Upper lobe of left lung (tissue), 4 donors: ENCODE measurements at regions not wholly inside any gene's neighbourhood (a gene's known extent, or its start where the extent isn't known, plus 50 kb on each side); places are given as distances from the start of the nearest gene placed in this dataset.

ENCODE experiments used
- POLR2A ChIP-seq, 4 donors: fragments of 450-650 bp; IDR thresholded peaks; one replicate each; pipeline ENCODE4 v1.5.1; 2016 to 2017; ENCODE audit warnings: antibody characterized with exemption in 4 of 4, mild to moderate bottlenecking in 2 of 4
- POLR2AphosphoS5 ChIP-seq, 2 donors: sonication (generic); formaldehyde crosslinking; IDR thresholded peaks; one replicate each; pipeline ENCODE4 v1.5.1; 2017; ENCODE audit warnings: antibody characterized with exemption in 2 of 2
- TF ChIP-seq, protein P1 (sequence below), 6 experiments: fragments of 450-650 bp in 4 of 6; fragments of 200-600 bp in 2 of 6; sonication (generic) in 2 of 6; IDR thresholded peaks; one replicate each; pipeline ENCODE4 v1.5.1; 2016 to 2019; ENCODE audit warnings: antibody characterized with exemption in 6 of 6

- TF ChIP-seq, protein P1, sequence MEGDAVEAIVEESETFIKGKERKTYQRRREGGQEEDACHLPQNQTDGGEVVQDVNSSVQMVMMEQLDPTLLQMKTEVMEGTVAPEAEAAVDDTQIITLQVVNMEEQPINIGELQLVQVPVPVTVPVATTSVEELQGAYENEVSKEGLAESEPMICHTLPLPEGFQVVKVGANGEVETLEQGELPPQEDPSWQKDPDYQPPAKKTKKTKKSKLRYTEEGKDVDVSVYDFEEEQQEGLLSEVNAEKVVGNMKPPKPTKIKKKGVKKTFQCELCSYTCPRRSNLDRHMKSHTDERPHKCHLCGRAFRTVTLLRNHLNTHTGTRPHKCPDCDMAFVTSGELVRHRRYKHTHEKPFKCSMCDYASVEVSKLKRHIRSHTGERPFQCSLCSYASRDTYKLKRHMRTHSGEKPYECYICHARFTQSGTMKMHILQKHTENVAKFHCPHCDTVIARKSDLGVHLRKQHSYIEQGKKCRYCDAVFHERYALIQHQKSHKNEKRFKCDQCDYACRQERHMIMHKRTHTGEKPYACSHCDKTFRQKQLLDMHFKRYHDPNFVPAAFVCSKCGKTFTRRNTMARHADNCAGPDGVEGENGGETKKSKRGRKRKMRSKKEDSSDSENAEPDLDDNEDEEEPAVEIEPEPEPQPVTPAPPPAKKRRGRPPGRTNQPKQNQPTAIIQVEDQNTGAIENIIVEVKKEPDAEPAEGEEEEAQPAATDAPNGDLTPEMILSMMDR (IDR thresholded peaks at IDR 0.05) = no peak
- TF ChIP-seq POLR2A (IDR thresholded peaks at IDR 0.05) (no peak), POLR2AphosphoS5 (IDR thresholded peaks at IDR 0.05) (no peak)
These were observed 75.3 kb upstream of the L3MBTL4 start for GRCh38 chr18:6489977-6490376.
